ENCODE measurements at regions not wholly inside any gene's neighbourhood (a gene's known extent, or its start where the extent isn't known, plus 50 kb on each side); places are given as distances from the start of the nearest gene placed in this dataset.

DNA sequence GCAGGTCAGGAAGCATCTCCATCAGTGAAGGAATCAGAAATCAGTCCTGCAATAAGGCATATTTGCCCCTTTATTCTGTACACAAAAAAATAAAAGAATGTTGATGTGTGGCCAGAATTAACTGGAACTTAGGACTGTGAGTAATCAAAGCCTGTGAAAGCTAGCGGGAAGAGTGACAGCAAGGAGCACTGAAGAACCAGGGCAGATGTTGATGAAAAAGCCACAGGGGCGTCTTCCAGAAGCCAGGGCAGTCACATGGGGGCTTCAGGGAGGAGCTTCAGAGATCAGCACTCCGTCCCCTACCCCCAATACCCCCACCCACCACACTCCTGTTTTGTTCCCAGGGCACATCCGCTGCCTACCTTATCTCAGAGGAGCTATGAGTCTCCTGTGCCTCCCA, 502.8 kb downstream of the AJAP1 start:
- DNase-seq (ENCODE audit: extremely low read depth, low read depth), result no peak
- TF ChIP-seq, protein P1, sequence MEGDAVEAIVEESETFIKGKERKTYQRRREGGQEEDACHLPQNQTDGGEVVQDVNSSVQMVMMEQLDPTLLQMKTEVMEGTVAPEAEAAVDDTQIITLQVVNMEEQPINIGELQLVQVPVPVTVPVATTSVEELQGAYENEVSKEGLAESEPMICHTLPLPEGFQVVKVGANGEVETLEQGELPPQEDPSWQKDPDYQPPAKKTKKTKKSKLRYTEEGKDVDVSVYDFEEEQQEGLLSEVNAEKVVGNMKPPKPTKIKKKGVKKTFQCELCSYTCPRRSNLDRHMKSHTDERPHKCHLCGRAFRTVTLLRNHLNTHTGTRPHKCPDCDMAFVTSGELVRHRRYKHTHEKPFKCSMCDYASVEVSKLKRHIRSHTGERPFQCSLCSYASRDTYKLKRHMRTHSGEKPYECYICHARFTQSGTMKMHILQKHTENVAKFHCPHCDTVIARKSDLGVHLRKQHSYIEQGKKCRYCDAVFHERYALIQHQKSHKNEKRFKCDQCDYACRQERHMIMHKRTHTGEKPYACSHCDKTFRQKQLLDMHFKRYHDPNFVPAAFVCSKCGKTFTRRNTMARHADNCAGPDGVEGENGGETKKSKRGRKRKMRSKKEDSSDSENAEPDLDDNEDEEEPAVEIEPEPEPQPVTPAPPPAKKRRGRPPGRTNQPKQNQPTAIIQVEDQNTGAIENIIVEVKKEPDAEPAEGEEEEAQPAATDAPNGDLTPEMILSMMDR (IDR thresholded peaks at IDR 0.05; ENCODE audit: low read depth, low read length), result no peak

DNA sequence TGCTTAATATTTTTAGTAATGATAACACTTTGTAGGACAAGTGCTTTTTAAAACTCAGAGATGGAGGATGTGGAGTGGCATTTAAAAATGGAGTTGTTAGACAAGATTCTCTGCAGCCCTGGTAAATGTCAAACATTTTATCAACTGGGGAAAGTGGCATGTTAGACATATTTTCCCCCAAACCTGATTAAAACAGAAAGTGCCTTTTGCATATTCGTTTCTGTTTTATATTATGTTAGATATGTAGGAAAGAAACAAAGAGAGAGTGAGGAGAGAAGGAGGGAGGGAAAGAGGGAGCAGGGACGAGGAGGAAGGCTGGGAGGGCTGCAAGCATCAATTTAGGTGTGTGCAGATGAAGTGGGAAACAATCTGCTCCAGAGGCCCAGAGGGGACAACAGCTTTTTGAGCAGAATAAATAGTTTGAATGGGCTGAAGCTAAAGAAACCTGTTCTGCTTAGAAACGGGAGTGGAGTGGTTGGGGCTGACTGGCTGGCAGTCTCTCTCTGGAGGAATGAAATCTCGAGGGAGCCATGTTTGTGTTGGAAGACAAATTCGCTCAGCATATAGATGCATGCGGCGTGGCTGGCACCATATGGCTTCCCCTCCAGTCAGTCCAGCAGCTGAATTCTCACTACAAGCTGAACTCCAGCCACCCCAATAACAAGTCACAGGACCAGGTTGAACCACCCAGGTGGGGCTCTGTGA, 502.2 kb downstream of the AJAP1 start:
- DNase-seq (ENCODE audit: extremely low read depth, low read depth), result no peak
- TF ChIP-seq, protein P1 (IDR thresholded peaks at IDR 0.05; ENCODE audit: low read depth, low read length), result no peak

DNA sequence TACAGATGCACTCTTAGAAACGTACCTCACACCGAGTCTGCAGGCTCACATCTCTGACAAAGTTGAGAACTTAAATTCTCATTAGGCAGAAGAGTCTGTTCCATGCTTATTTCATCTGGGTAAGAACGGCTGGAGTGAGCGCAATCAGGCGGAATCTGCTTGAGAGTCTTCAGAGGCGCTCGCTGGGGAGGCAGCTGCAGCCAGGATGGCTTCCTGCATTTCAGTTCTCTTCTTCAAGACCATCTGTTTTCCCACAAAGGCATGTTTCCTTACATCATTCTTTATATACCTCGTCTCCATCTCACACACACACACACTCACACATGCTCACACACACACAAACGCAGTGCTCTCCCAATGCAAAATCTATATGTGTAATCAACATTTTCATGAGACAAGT, 497.1 kb downstream of the AJAP1 start:
- no peak for DNase-seq (ENCODE audit: extremely low read depth, low read depth)
- TF ChIP-seq, protein P1 (IDR thresholded peaks at IDR 0.05; ENCODE audit: low read depth, low read length), result no peak

DNA sequence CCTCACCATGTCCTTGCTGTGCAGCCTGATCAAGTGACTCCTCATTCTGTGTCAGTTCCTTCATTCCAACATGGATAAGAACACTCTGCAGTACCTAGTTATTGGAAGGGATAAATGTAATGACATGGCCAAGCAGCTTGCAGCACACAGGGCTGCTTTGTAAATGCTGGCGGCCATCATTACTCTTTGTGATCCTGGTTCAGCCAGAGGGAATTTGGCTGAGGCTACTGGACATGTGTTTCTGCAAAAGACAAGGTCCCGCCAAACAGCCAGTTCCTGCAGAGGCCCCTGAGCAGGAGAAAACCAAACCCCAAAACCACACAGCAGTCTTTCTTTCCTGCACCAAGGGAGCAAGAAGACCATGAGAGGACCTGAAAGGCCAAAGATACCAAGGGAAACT, 495.8 kb downstream of the AJAP1 start:
- TF ChIP-seq, protein P1 (IDR thresholded peaks at IDR 0.05; ENCODE audit: low read depth, low read length), result no peak
- DNase-seq (ENCODE audit: extremely low read depth, low read depth), result no peak

DNA sequence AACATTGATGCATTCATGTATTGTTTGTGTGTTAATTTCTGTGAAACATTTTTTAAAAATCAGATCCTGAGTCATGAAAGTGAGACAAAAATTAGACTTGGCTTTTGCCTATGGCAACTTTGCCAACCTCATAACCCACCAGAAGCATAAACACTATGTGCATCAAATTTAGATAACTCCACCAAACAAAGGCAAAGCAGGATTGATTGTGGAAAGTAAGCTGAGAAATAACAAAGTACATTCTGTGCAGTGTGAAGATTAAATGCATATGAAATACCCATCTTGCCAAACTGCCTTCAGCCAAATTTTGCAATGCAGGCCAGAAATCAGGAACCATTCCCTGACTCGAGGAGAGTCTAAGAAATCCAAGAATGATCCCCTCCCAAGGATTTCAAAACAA, 493.4 kb downstream of the AJAP1 start:
- no peak for DNase-seq (ENCODE audit: extremely low read depth, low read depth)
- TF ChIP-seq, protein P1 (IDR thresholded peaks at IDR 0.05; ENCODE audit: low read depth, low read length), result no peak

DNA sequence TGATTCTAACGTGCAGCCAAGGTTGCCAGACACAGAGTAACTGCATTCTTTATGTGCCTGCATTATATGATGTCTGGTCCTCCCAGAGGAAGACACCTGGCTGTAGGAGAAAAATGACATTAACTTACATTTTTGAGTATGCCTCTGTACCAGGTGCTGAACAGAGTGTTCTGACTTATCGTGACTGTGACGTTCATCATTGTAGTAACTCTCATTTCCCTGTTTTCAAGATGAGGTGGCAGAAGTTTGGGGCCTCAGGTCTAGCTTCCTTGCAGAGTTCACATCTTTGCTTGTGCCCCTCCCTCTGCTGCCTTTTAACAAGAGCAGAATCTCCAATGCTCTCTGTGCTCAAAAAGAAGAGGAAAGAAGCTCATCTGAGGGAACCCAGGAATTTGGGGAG, 488.0 kb downstream of the AJAP1 start:
- DNase-seq (ENCODE audit: extremely low read depth, low read depth), result no peak
- TF ChIP-seq, protein P1 (IDR thresholded peaks at IDR 0.05; ENCODE audit: low read depth, low read length), result no peak

DNA sequence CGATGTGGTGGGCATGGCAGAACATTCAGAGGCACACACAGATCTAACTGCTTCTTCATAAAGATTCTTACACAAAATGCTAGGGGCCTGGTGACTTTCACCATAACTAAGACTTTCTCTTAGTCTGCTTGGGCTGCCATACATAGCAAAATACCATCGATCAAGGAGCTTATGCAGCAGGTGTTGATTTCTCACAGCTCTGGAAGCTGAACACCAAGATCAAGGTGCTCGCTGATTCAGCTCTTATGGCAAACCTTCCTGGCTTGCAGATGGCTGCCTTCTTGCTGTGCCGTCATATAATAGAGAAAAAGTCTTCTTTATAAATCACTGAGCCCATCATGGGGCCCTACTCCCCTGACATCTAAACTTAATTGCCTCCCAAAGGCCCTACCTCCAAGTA, 487.3 kb downstream of the AJAP1 start:
- DNase-seq (ENCODE audit: extremely low read depth, low read depth), result no peak
- TF ChIP-seq, protein P1 (IDR thresholded peaks at IDR 0.05; ENCODE audit: low read depth, low read length), result no peak

All from AG09319 (cell line).